ENCODE measurements at regions not wholly inside any gene's neighbourhood (a gene's known extent, or its start where the extent isn't known, plus 50 kb on each side); places are given as distances from the start of the nearest gene placed in this dataset.

DNA sequence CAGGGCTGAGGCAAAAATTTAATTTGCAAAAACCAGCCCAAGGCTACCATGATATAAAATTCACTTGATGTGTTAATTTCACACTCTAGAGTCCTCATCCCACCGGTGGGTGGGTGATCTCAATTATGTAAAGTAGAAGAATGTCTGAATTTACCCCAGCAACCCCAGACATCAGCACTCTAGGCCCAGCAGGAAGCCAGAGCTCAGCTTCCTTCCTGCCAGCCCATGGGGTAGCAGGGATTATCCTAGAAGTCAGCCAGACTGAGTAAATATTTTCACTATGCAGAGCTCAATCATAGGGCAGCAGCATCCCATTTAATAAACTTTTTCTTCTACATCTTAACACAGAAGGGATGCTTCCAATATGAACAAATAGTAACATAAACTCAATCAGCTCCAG, 71.0 kb downstream of the SIPA1L2 start:
- intact Hi-C loops (cut with DNase I): no loop called here
- no peaks in the 10 kb centered on the region for H3K9me3 ChIP-seq (ENCODE audit: control insufficient read depth, low read length)
- ATAC-seq (ENCODE audit: low FRiP score) (no peak), DNase-seq (no peak)
- no peaks in the 10 kb centered on the region for H3K36me3 ChIP-seq (ENCODE audit: control insufficient read depth in 1 of 2, insufficient read depth in 2 of 2, low read length in 1 of 2)
- H3K4me3 ChIP-seq (ENCODE audit: low read length in 2 of 2): no peak overlapping the region
- no peak overlapping the region for H3K27ac ChIP-seq (ENCODE audit: low read depth in 1 of 2, low read length in 2 of 2)
- 29 to 36% methylated on average over 1 of the region's 1 CpG for WGBS, 2 donors
- no peaks in the 10 kb centered on the region for H3K27me3 ChIP-seq (ENCODE audit: control insufficient read depth in 1 of 2, insufficient read depth in 2 of 2, low read length in 1 of 2)
- H3K4me1 ChIP-seq (ENCODE audit: control insufficient read depth in 1 of 2, insufficient read depth in 2 of 2, low read length in 2 of 2): peaks cover 0 to 16% of the 10 kb centered on the region in 2 donors

GRCh38 chr1:232557502-232558191, 72.3 kb downstream of the SIPA1L2 start:
- no peak overlapping the region for H3K27ac ChIP-seq (ENCODE audit: low read depth in 1 of 2, low read length in 2 of 2)
- H3K4me1 ChIP-seq (ENCODE audit: control insufficient read depth in 1 of 2, insufficient read depth in 2 of 2, low read length in 2 of 2): peaks cover 0 to 16% of the 10 kb centered on the region in 2 donors
- H3K36me3 ChIP-seq (ENCODE audit: control insufficient read depth in 1 of 2, insufficient read depth in 2 of 2, low read length in 1 of 2): no peaks in the 10 kb centered on the region
- no peaks in the 10 kb centered on the region for H3K9me3 ChIP-seq (ENCODE audit: control insufficient read depth, low read length)
- ATAC-seq (ENCODE audit: low FRiP score): no peak
- intact Hi-C loops (cut with DNase I): no loop called here
- DNase-seq: no peak
- no peaks in the 10 kb centered on the region for H3K27me3 ChIP-seq (ENCODE audit: control insufficient read depth in 1 of 2, insufficient read depth in 2 of 2, low read length in 1 of 2)
- WGBS, 2 donors: 86 to 88% methylated on average over 3 of the region's 3 CpGs
- H3K4me3 ChIP-seq (ENCODE audit: low read length in 2 of 2): no peak overlapping the region

DNA sequence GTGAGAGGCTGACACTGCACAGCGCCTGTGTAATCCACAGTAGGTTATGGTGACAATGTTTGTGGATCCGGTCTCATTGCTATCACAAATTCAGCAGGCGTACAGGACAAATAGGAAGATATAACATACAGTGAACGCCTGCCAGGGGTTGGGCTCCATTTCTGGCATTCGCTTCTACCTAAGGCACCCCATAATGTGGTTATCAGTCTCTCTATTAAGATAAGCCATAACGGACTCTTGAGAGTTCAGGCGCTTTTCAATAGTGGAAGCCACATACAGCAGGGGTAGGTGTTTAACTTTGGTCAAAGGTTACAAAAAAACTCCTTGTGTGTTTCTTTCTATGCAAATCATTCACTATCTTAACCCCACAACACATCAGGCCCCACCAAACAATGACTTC, 72.8 kb downstream of the SIPA1L2 start:
- Histone ChIP-seq H3K27me3 (ENCODE audit: control insufficient read depth in 1 of 2, insufficient read depth in 2 of 2, low read length in 1 of 2) (no peaks in the 10 kb centered on the region), H3K27ac (ENCODE audit: low read depth in 1 of 2, low read length in 2 of 2) (no peak overlapping the region), H3K4me3 (ENCODE audit: low read length in 2 of 2) (no peak overlapping the region), H3K9me3 (ENCODE audit: control insufficient read depth, low read length) (no peaks in the 10 kb centered on the region), H3K4me1 (ENCODE audit: control insufficient read depth in 1 of 2, insufficient read depth in 2 of 2, low read length in 2 of 2) (peaks cover 0 to 17% of the 10 kb centered on the region in 2 donors), H3K36me3 (ENCODE audit: control insufficient read depth in 1 of 2, insufficient read depth in 2 of 2, low read length in 1 of 2) (no peaks in the 10 kb centered on the region)
- 93 to 95% methylated on average over 7 of the region's 7 CpGs for WGBS, 2 donors
- DNase-seq: no peak
- intact Hi-C loops (cut with DNase I): no loop called here
- ATAC-seq (ENCODE audit: low FRiP score): no peak

DNA sequence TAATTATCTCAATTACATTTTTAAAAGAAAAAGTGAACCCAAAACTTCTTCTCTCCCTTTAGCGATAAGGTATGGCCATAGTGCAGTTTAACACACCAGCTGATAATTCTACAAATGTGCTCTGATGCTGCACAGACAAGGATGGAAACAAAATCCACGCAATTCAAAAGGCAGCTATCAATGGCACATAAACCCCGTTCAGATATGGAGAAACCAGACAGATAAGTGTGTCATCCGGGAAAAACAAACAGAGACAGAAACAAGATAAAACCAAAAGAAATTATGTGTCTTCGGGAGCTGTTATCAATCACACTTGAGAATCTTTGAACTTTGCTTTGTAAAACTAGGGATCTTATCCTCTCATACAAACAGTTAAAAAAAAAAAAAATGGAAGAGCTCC, 73.6 kb downstream of the SIPA1L2 start:
- Histone ChIP-seq H3K27ac (ENCODE audit: low read depth in 1 of 2, low read length in 2 of 2) (no peak overlapping the region), H3K36me3 (ENCODE audit: control insufficient read depth in 1 of 2, insufficient read depth in 2 of 2, low read length in 1 of 2) (no peaks in the 10 kb centered on the region), H3K4me1 (ENCODE audit: control insufficient read depth in 1 of 2, insufficient read depth in 2 of 2, low read length in 2 of 2) (peaks cover 0 to 17% of the 10 kb centered on the region in 2 donors), H3K9me3 (ENCODE audit: control insufficient read depth, low read length) (no peaks in the 10 kb centered on the region), H3K4me3 (ENCODE audit: low read length in 2 of 2) (no peak overlapping the region), H3K27me3 (ENCODE audit: control insufficient read depth in 1 of 2, insufficient read depth in 2 of 2, low read length in 1 of 2) (no peaks in the 10 kb centered on the region)
- ATAC-seq (ENCODE audit: low FRiP score) (no peak), DNase-seq (no peak)
- 92 to 93% methylated on average over 5 of the region's 5 CpGs for WGBS, 2 donors
- intact Hi-C loops (cut with DNase I): no loop called here

GRCh38 chr1:232555494-232556210, 74.3 kb downstream of the SIPA1L2 start:
- Histone ChIP-seq H3K27ac (ENCODE audit: low read depth in 1 of 2, low read length in 2 of 2) (no peak overlapping the region), H3K27me3 (ENCODE audit: control insufficient read depth in 1 of 2, insufficient read depth in 2 of 2, low read length in 1 of 2) (no peaks in the 10 kb centered on the region), H3K4me1 (ENCODE audit: control insufficient read depth in 1 of 2, insufficient read depth in 2 of 2, low read length in 2 of 2) (peaks cover 0 to 17% of the 10 kb centered on the region in 2 donors), H3K9me3 (ENCODE audit: control insufficient read depth, low read length) (no peaks in the 10 kb centered on the region), H3K36me3 (ENCODE audit: control insufficient read depth in 1 of 2, insufficient read depth in 2 of 2, low read length in 1 of 2) (no peaks in the 10 kb centered on the region), H3K4me3 (ENCODE audit: low read length in 2 of 2) (no peak overlapping the region)
- 54 to 74% methylated on average over 2 of the region's 2 CpGs for WGBS, 2 donors
- ATAC-seq (ENCODE audit: low FRiP score) (no peak), DNase-seq (no peak)
- intact Hi-C loops (cut with DNase I): no loop called here

- intact Hi-C loops (cut with DNase I): loop anchor here in 1 of 2 donors (5.0 kb wide), 1 partner anchor 73 kb away; no protein-coding TSS in a partner anchor
- peak overlapping the region in 1 of 2 donors; percentile 53 for H3K27ac ChIP-seq (ENCODE audit: low read depth in 1 of 2, low read length in 2 of 2)
- no peak for ATAC-seq (ENCODE audit: low FRiP score)
- no peak overlapping the region for H3K4me3 ChIP-seq (ENCODE audit: low read length in 2 of 2)
- H3K4me1 ChIP-seq (ENCODE audit: control insufficient read depth in 1 of 2, insufficient read depth in 2 of 2, low read length in 2 of 2): peaks cover 0 to 17% of the 10 kb centered on the region in 2 donors
- no peaks in the 10 kb centered on the region for H3K27me3 ChIP-seq (ENCODE audit: control insufficient read depth in 1 of 2, insufficient read depth in 2 of 2, low read length in 1 of 2)
- H3K36me3 ChIP-seq (ENCODE audit: control insufficient read depth in 1 of 2, insufficient read depth in 2 of 2, low read length in 1 of 2): no peaks in the 10 kb centered on the region
- 8% methylated on average over 6 of the region's 6 CpGs for WGBS, 2 donors
- no peaks in the 10 kb centered on the region for H3K9me3 ChIP-seq (ENCODE audit: control insufficient read depth, low read length)
- no peak for DNase-seq
Observed at GRCh38 chr1:232554409-232554808, 75.5 kb downstream of the SIPA1L2 start.

GRCh38 chr1:232553809-232554208, 76.1 kb downstream of the SIPA1L2 start:
- no peak for DNase-seq
- Histone ChIP-seq H3K36me3 (ENCODE audit: control insufficient read depth in 1 of 2, insufficient read depth in 2 of 2, low read length in 1 of 2) (no peaks in the 10 kb centered on the region), H3K27me3 (ENCODE audit: control insufficient read depth in 1 of 2, insufficient read depth in 2 of 2, low read length in 1 of 2) (no peaks in the 10 kb centered on the region), H3K4me3 (ENCODE audit: low read length in 2 of 2) (no peak overlapping the region), H3K9me3 (ENCODE audit: control insufficient read depth, low read length) (no peaks in the 10 kb centered on the region), H3K27ac (ENCODE audit: low read depth in 1 of 2, low read length in 2 of 2) (peak overlapping the region in 1 of 2 donors; percentile 53), H3K4me1 (ENCODE audit: control insufficient read depth in 1 of 2, insufficient read depth in 2 of 2, low read length in 2 of 2) (peaks cover 0 to 17% of the 10 kb centered on the region in 2 donors)
- intact Hi-C loops (cut with DNase I): loop anchor here in 1 of 2 donors (5.0 kb wide), 1 partner anchor 73 kb away; no protein-coding TSS in a partner anchor
- no peak for ATAC-seq (ENCODE audit: low FRiP score)

GRCh38 chr1:232553050-232553754, 76.7 kb downstream of the SIPA1L2 start:
- Histone ChIP-seq H3K9me3 (ENCODE audit: control insufficient read depth, low read length) (no peaks in the 10 kb centered on the region), H3K27ac (ENCODE audit: low read depth in 1 of 2, low read length in 2 of 2) (peak overlapping the region; percentile 43 to 69), H3K27me3 (ENCODE audit: control insufficient read depth in 1 of 2, insufficient read depth in 2 of 2, low read length in 1 of 2) (no peaks in the 10 kb centered on the region), H3K4me1 (ENCODE audit: control insufficient read depth in 1 of 2, insufficient read depth in 2 of 2, low read length in 2 of 2) (peaks cover 0 to 17% of the 10 kb centered on the region in 2 donors), H3K4me3 (ENCODE audit: low read length in 2 of 2) (no peak overlapping the region), H3K36me3 (ENCODE audit: control insufficient read depth in 1 of 2, insufficient read depth in 2 of 2, low read length in 1 of 2) (no peaks in the 10 kb centered on the region)
- ATAC-seq (ENCODE audit: low FRiP score) (no peak), DNase-seq (peak in 1 of 2 donors; percentile 66)
- WGBS, 2 donors: 25% methylated on average over 12 of the region's 12 CpGs
- intact Hi-C loops (cut with DNase I): loop anchor here in 1 of 2 donors (5.0 kb wide), 1 partner anchor 74 kb away; no protein-coding TSS in a partner anchor
